Suprapubic skin (tissue), 4 donors: ENCODE measurements at regions not wholly inside any gene's neighbourhood (a gene's known extent, or its start where the extent isn't known, plus 50 kb on each side); places are given as distances from the start of the nearest gene placed in this dataset.

Source experiments
- DNase-seq, 2 donors: peaks; one replicate each; pipeline ENCODE4 v3.0.0-alpha.2; 2019; ENCODE audit warnings: low spot score in 2 of 2
- H3K27ac ChIP-seq: fragments of 200-600 bp; sonication (generic); one replicate; pipeline ENCODE4 v1.5.1; 2019
- H3K27me3 ChIP-seq: fragments of 200-600 bp; sonication (generic); one replicate; pipeline ENCODE4 v1.5.1; 2019
- H3K36me3 ChIP-seq: fragments of 200-600 bp; sonication (generic); one replicate; pipeline ENCODE4 v1.5.1; 2019
- H3K4me1 ChIP-seq: fragments of 200-600 bp; sonication (generic); one replicate; pipeline ENCODE4 v1.5.1; 2019
- H3K4me3 ChIP-seq: fragments of 200-600 bp; sonication (generic); one replicate; pipeline ENCODE4 v1.5.1; 2019; ENCODE audit warnings: mild to moderate bottlenecking
- H3K9me3 ChIP-seq: fragments of 200-600 bp; sonication (generic); one replicate; pipeline ENCODE4 v1.5.1; 2019
- EP300 ChIP-seq: sonication (generic); formaldehyde crosslinking; IDR thresholded peaks from one replicate; pipeline ENCODE4 v1.6.1; 2017; ENCODE audit warnings: antibody characterized with exemption
- POLR2A ChIP-seq, 2 donors: fragments of 450-650 bp; IDR thresholded peaks; one replicate each; pipeline ENCODE4 v1.6.1; 2017; ENCODE audit warnings: antibody characterized with exemption in 2 of 2, mild to moderate bottlenecking in 2 of 2, moderate library complexity in 2 of 2
- POLR2AphosphoS5 ChIP-seq, 3 donors: sonication (generic); formaldehyde crosslinking; IDR thresholded peaks; one replicate each; pipeline ENCODE4 v1.6.1; 2017; ENCODE audit warnings: antibody characterized with exemption in 3 of 3
- WGBS: methylation state at CpG from one replicate; pipeline ENCODE4 v1.1.5; 2018; 5-methylcytosine and 5-hydroxymethylcytosine counted together
- TF ChIP-seq, protein P1 (sequence below), 2 donors: fragments of 200-600 bp in 1 of 2; fragments of 450-650 bp in 1 of 2; sonication (generic) in 1 of 2; IDR thresholded peaks; one replicate each; pipeline ENCODE4 v1.5.1; 2016 to 2019; ENCODE audit warnings: antibody characterized with exemption in 2 of 2, mild to moderate bottlenecking in 1 of 2, moderate library complexity in 1 of 2

DNA sequence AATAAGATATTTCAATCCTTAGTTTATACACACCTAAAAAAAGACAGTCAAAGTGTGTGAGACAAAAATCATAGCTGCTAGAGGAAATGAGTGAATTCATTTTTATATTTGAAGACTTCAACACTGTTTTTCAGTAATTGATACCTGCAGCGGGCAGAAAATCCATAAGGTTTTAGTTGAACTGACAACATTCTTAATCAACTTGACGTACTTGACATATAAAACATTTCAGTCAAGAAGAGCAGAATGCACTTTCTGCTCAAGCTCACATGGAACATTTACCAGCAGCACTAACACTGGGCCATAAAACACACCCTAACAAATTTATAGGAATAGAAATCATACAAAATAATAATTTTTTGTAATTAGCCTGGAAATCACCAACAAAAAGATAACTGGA lies 959.6 kb upstream of the SOX11 start:
- WGBS, result 91% methylated on average over 2 of the region's 2 CpGs
- no peaks in the 10 kb centered on the region for H3K4me1 ChIP-seq
- no peak overlapping the region for H3K4me3 ChIP-seq
- DNase-seq, result no peak
- no peaks in the 10 kb centered on the region for H3K27me3 ChIP-seq
- no peak overlapping the region for H3K27ac ChIP-seq
- H3K36me3 ChIP-seq, result no peaks in the 10 kb centered on the region
- TF ChIP-seq EP300 (no peak), POLR2AphosphoS5 (IDR thresholded peaks at IDR 0.05) (no peak), POLR2A (IDR thresholded peaks at IDR 0.05) (no peak)
- TF ChIP-seq, protein P1, sequence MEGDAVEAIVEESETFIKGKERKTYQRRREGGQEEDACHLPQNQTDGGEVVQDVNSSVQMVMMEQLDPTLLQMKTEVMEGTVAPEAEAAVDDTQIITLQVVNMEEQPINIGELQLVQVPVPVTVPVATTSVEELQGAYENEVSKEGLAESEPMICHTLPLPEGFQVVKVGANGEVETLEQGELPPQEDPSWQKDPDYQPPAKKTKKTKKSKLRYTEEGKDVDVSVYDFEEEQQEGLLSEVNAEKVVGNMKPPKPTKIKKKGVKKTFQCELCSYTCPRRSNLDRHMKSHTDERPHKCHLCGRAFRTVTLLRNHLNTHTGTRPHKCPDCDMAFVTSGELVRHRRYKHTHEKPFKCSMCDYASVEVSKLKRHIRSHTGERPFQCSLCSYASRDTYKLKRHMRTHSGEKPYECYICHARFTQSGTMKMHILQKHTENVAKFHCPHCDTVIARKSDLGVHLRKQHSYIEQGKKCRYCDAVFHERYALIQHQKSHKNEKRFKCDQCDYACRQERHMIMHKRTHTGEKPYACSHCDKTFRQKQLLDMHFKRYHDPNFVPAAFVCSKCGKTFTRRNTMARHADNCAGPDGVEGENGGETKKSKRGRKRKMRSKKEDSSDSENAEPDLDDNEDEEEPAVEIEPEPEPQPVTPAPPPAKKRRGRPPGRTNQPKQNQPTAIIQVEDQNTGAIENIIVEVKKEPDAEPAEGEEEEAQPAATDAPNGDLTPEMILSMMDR (IDR thresholded peaks at IDR 0.05), result no peak
- H3K9me3 ChIP-seq, result no peaks in the 10 kb centered on the region

DNA sequence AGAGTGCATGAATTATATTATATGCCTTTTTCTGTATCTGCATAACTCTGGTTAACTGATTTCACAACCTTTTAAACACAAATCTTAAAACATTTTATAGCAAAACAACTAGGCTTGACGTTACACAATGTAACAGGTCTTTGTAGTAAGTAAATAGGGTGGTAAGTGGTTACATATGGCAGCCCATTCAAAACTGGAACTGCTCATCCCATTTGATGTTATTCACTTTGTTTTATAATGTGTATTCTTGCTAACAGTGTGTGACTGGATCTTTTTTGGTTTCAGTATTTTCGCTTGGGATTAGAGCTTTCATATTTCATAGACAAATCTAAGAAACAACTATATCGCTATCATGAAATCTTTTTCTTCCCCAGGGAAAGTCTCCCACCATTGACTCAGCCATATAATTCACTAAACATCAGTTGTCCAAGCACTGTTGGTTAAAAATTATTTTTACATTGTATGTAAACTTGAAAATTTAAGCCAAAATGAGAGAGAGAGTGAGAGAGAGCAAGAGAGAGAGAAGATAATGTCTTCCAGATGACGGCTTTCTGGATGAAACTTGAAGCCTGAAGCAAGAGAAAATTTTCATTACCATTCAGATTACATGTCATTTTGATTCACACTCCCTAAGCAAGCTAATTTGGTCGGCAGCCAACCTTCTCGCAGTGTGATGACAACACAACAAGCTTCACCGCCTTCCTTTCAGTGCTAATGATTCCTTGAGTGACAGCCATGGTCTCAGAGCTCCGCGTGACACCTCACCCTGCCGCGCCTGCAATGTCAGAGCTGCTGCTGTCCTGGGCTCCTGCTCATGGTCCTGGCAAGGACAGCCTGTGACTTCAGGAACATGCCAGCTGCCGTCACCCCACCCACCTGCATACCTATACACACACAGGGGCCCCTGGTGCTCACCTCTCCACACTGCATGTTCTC lies 946.9 kb upstream of the SOX11 start:
- Histone ChIP-seq H3K27me3 (no peaks in the 10 kb centered on the region), H3K36me3 (no peaks in the 10 kb centered on the region), H3K9me3 (peaks cover 5% of the 10 kb centered on the region), H3K27ac (no peak overlapping the region), H3K4me3 (no peak overlapping the region), H3K4me1 (no peaks in the 10 kb centered on the region)
- no peak for DNase-seq
- TF ChIP-seq POLR2AphosphoS5 (IDR thresholded peaks at IDR 0.05), result no peak
- TF ChIP-seq POLR2A (IDR thresholded peaks at IDR 0.05), result no peak
- TF ChIP-seq, protein P1 (IDR thresholded peaks at IDR 0.05), result no peak
- TF ChIP-seq EP300, result no peak
- WGBS, result 23% methylated on average over 12 of the region's 12 CpGs

DNA sequence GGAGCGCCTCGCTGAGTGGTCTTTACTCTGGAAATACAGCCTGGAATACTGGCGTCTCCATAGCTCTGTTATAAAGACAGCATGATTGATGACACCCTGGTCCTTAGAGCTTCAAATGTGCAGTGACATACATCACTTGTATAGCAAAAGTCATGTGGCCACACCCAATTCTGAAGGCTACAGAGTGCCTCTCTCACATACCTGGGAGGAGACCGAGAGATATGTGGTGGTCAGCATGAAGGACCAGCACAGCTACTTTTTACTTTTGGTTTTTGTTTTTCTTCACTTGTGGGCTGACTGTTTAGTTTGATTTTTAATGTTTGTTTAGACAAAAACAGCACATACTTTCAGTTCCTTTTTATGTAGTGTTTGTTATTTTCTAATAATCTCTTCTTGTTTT lies 938.5 kb upstream of the SOX11 start:
- TF ChIP-seq, protein P1 (IDR thresholded peaks at IDR 0.05), result no peak
- no peak for TF ChIP-seq POLR2AphosphoS5 (IDR thresholded peaks at IDR 0.05)
- no peak for TF ChIP-seq POLR2A (IDR thresholded peaks at IDR 0.05)
- no peak for TF ChIP-seq EP300
- Histone ChIP-seq H3K9me3 (no peaks in the 10 kb centered on the region), H3K27me3 (no peaks in the 10 kb centered on the region), H3K4me1 (no peaks in the 10 kb centered on the region), H3K4me3 (no peak overlapping the region), H3K27ac (no peak overlapping the region), H3K36me3 (no peaks in the 10 kb centered on the region)
- 87% methylated on average over 4 of the region's 4 CpGs for WGBS
- DNase-seq, result no peak

DNA sequence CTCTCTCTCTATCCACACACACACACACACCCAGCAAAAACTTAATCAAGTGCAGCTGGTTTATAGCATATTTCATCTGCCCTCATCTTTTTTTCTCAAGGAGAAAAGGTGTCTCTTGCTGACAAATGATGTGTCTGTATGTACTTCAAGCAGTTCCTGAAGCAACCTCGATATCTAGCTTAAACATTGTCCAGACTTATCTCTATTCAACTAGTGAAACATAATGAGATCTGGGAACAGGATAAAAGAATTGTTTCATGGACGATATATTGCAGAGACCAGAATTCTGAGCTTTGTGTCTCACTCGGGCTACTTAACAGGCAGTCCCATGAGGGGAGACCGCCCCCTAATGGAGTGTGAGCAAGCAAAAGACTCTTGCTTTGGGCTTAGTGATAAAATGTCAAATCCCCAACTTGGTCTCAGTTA lies 929.2 kb upstream of the SOX11 start:
- no peaks in the 10 kb centered on the region for H3K9me3 ChIP-seq
- no peaks in the 10 kb centered on the region for H3K27me3 ChIP-seq
- H3K4me1 ChIP-seq, result no peaks in the 10 kb centered on the region
- TF ChIP-seq, protein P1 (IDR thresholded peaks at IDR 0.05), result no peak
- TF ChIP-seq POLR2A (IDR thresholded peaks at IDR 0.05) (no peak), POLR2AphosphoS5 (IDR thresholded peaks at IDR 0.05) (no peak), EP300 (no peak)
- H3K27ac ChIP-seq, result no peak overlapping the region
- no peaks in the 10 kb centered on the region for H3K36me3 ChIP-seq
- WGBS, result 9% methylated on average over 4 of the region's 4 CpGs
- no peak for DNase-seq
- H3K4me3 ChIP-seq, result no peak overlapping the region

DNA sequence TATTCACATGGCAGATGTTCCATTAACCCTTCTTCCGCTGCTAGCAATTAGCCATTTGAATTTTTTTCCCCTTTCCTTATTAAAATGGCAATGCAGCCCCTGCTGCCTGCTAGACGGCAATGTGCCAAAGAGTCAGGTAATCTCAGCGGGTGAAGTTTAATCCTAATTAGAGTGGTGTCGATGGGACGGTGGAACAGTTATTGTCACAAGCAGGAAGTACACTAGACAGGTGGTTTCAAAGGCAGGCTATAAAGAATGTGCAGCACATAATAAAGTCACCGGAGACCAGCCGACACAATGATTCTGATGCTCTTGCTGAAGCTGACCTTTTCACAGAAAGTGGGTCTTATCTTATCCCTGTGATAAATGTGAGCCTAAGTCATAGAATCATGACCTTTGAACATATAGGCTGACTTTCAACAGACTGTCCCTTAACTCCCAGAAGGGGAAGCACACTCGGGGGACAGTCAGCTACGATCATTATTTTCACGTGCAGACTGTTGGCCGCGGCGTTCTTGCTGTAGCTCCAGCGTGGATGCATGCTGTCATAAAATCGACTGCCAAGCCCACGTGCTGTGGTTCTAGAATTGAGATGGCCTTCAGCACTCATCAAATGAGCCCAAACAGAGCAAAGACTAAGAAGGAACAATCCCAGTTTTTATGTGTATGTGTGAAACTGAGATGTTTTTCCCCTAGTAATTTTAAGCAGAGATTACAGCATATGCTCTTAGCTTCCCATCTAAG lies 926.2 kb upstream of the SOX11 start:
- Histone ChIP-seq H3K4me1 (no peaks in the 10 kb centered on the region), H3K9me3 (no peaks in the 10 kb centered on the region), H3K4me3 (no peak overlapping the region), H3K36me3 (no peaks in the 10 kb centered on the region), H3K27ac (no peak overlapping the region), H3K27me3 (no peaks in the 10 kb centered on the region)
- 71% methylated on average over 16 of the region's 16 CpGs for WGBS
- no peak for DNase-seq
- TF ChIP-seq EP300, result no peak
- TF ChIP-seq POLR2AphosphoS5 (IDR thresholded peaks at IDR 0.05), result no peak
- TF ChIP-seq, protein P1 (IDR thresholded peaks at IDR 0.05), result no peak
- TF ChIP-seq POLR2A (IDR thresholded peaks at IDR 0.05), result no peak
